MM.1S (cell line): ENCODE measurements at regions not wholly inside any gene's neighbourhood (a gene's known extent, or its start where the extent isn't known, plus 50 kb on each side); places are given as distances from the start of the nearest gene placed in this dataset.

Experiments used
- CTCF ChIP-seq: fragments of 300-600 bp; sonication (generic); IDR thresholded peaks from 2 replicates; pipeline ENCODE4 v1.5.1; 2016; ENCODE audit warnings: antibody characterized with exemption, low read length, mixed read lengths
- EZH2 ChIP-seq: fragments of 300-600 bp; sonication (generic); optimal IDR thresholded peaks from 2 replicates; pipeline ENCODE3; 2017; ENCODE audit warnings: low read depth, mild to moderate bottlenecking, antibody characterized with exemption, low read length, mixed read lengths

- no peak for TF ChIP-seq CTCF
- no peak for TF ChIP-seq EZH2
Measured at GRCh38 chr1:193358419-193358818, 172.0 kb upstream of the B3GALT2 start.
